Thyroid gland (tissue), 4 donors: ENCODE measurements at regions not wholly inside any gene's neighbourhood (a gene's known extent, or its start where the extent isn't known, plus 50 kb on each side); places are given as distances from the start of the nearest gene placed in this dataset.

ENCODE experiments used
- POLR2A ChIP-seq, 2 donors: fragments of 450-650 bp; IDR thresholded peaks; one replicate each; pipeline ENCODE4 v1.6.1; 2017; ENCODE audit warnings: antibody characterized with exemption in 2 of 2, mild to moderate bottlenecking in 2 of 2, moderate library complexity in 1 of 2
- TF ChIP-seq, protein P1 (sequence below), 6 experiments: fragments of 200-600 bp in 3 of 6; fragments of 450-650 bp in 3 of 6; sonication (generic) in 3 of 6; IDR thresholded peaks; one replicate each; pipeline ENCODE4 v1.5.1; 2016 to 2019; ENCODE audit warnings: antibody characterized with exemption in 6 of 6, mild to moderate bottlenecking in 2 of 6, inconsistent platforms in 1 of 6, moderate library complexity in 1 of 6

DNA sequence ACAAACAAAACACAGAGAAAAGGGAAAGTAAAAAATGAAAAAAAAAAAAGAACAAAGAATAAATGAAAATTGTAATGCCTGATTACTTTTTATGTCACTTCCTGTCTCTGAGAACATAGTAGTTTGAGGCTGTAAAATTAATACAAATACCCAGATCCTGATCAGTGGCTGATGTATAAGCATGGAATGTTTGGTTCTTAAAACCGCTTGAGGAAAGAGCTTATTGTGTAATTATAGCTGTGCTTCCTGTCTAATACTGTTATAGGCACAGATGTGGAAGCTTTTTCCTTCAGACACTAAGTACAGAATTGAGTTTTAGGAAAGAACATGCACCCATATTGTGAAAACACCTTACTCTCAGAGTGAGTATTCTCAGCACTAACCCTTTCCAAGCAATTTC, 86.9 kb downstream of the AVPR1A start:
- TF ChIP-seq, protein P1, sequence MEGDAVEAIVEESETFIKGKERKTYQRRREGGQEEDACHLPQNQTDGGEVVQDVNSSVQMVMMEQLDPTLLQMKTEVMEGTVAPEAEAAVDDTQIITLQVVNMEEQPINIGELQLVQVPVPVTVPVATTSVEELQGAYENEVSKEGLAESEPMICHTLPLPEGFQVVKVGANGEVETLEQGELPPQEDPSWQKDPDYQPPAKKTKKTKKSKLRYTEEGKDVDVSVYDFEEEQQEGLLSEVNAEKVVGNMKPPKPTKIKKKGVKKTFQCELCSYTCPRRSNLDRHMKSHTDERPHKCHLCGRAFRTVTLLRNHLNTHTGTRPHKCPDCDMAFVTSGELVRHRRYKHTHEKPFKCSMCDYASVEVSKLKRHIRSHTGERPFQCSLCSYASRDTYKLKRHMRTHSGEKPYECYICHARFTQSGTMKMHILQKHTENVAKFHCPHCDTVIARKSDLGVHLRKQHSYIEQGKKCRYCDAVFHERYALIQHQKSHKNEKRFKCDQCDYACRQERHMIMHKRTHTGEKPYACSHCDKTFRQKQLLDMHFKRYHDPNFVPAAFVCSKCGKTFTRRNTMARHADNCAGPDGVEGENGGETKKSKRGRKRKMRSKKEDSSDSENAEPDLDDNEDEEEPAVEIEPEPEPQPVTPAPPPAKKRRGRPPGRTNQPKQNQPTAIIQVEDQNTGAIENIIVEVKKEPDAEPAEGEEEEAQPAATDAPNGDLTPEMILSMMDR (IDR thresholded peaks at IDR 0.05): no peak
- TF ChIP-seq POLR2A (IDR thresholded peaks at IDR 0.05): no peak
